BE2C (cell line): ENCODE measurements at regions not wholly inside any gene's neighbourhood (a gene's known extent, or its start where the extent isn't known, plus 50 kb on each side); places are given as distances from the start of the nearest gene placed in this dataset.

Source experiments
- DNase-seq: peaks from one replicate; pipeline ENCODE4 v3.0.0-alpha.2; 2020
- H3K27me3 ChIP-seq: fragments of 250-450 bp; sonication (Bioruptor Pico); 2 replicates; pipeline ENCODE4 v1.5.1; 2020; ENCODE audit warnings: mild to moderate bottlenecking
- H3K36me3 ChIP-seq: fragments of 250-450 bp; sonication (Bioruptor Pico); 2 replicates; pipeline ENCODE4 v1.5.1; 2020; ENCODE audit warnings: mild to moderate bottlenecking
- H3K4me1 ChIP-seq: fragments of 250-450 bp; sonication (Bioruptor Pico); 2 replicates; pipeline ENCODE4 v1.5.1; 2020
- H3K4me3 ChIP-seq: 2 replicates; pipeline ENCODE4 v1.5.1; 2011; ENCODE audit warnings: low read depth, low read length
- H3K9me3 ChIP-seq: fragments of 250-450 bp; sonication (Bioruptor Pico); 2 replicates; pipeline ENCODE4 v1.5.1; 2020
- TF ChIP-seq, protein P1 (sequence below): IDR thresholded peaks from 2 replicates; pipeline ENCODE4 v1.5.1; 2012; ENCODE audit warnings: mild to moderate bottlenecking, low read depth, low read length

DNA sequence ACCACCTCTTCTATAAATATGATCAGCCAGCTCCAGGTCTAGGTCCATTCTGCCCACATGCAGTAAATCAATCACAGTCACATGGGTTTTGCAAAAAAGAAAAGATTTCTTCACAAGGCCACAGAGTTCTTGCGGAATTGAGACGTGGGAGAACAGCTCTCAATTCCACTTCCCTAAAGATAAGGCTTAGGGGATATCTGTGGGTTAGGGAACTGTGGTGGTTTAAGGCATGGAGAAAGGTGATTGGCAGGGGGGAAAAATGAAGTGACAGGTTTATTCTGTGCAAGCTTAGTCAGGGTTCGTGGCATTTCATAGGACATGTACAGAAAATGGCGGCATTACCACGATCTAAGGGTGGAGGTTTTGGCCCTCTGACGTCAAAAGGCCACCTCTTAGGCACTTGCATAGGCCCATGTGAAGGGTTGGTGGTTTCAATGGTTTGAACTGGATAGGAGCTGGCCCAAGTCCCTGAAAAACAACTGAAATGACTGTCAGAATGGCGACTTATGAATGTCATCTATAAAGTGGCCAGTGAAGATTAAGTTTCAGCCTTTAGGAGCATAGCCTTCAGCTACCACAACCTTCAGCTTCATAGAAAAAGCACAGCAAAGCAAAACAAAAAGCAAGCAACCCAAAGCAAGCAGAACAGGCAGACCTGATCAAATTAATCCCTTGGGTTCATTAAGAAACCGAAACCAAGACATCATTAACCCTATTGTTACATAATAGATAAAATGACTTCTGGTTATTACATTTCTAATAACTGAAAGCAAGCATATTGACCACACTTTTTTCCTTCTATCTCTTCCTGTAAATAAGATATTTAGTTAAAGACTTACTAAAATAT lies 289.8 kb upstream of the SFRP2 start:
- no peaks in the 10 kb centered on the region for H3K4me1 ChIP-seq
- no peaks in the 10 kb centered on the region for H3K27me3 ChIP-seq
- H3K4me3 ChIP-seq = no peak overlapping the region
- TF ChIP-seq, protein P1, sequence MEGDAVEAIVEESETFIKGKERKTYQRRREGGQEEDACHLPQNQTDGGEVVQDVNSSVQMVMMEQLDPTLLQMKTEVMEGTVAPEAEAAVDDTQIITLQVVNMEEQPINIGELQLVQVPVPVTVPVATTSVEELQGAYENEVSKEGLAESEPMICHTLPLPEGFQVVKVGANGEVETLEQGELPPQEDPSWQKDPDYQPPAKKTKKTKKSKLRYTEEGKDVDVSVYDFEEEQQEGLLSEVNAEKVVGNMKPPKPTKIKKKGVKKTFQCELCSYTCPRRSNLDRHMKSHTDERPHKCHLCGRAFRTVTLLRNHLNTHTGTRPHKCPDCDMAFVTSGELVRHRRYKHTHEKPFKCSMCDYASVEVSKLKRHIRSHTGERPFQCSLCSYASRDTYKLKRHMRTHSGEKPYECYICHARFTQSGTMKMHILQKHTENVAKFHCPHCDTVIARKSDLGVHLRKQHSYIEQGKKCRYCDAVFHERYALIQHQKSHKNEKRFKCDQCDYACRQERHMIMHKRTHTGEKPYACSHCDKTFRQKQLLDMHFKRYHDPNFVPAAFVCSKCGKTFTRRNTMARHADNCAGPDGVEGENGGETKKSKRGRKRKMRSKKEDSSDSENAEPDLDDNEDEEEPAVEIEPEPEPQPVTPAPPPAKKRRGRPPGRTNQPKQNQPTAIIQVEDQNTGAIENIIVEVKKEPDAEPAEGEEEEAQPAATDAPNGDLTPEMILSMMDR = no peak
- no peaks in the 10 kb centered on the region; the same call in 1 of the 2 replicates for H3K9me3 ChIP-seq
- DNase-seq = no peak
- H3K36me3 ChIP-seq = no peaks in the 10 kb centered on the region

DNA sequence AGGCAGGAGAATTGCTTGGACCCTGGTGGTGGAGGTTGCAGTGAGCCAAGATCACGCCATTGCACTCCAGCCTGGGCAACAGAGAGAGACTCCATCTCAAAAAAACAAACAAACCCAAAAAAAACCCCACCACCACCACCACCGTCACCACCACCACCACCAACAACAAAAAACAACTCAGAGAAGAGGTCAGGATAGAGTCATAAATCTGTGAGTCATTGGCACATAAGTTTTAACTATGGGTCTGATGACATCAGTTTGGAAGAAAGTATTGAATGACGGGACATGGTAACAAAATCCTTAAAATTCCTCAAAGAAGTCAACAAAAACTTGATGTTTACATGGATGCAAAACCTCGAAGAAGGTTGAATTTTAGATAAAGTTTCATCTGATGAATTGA lies 288.0 kb upstream of the SFRP2 start:
- Histone ChIP-seq H3K27me3 (no peaks in the 10 kb centered on the region), H3K4me3 (no peak overlapping the region), H3K9me3 (no peaks in the 10 kb centered on the region; the same call in 1 of the 2 replicates), H3K36me3 (no peaks in the 10 kb centered on the region), H3K4me1 (no peaks in the 10 kb centered on the region)
- TF ChIP-seq, protein P1 = no peak
- no peak for DNase-seq

- Histone ChIP-seq H3K9me3 (no peaks in the 10 kb centered on the region), H3K4me1 (no peaks in the 10 kb centered on the region), H3K27me3 (no peaks in the 10 kb centered on the region), H3K4me3 (no peak overlapping the region), H3K36me3 (no peaks in the 10 kb centered on the region)
- no peak for DNase-seq
- TF ChIP-seq, protein P1 = no peak
Observed at GRCh38 chr4:154073107-154073822, 284.4 kb upstream of the SFRP2 start.

- H3K36me3 ChIP-seq = no peaks in the 10 kb centered on the region
- H3K4me3 ChIP-seq = no peak overlapping the region
- no peak for DNase-seq
- no peaks in the 10 kb centered on the region for H3K27me3 ChIP-seq
- no peaks in the 10 kb centered on the region for H3K9me3 ChIP-seq
- H3K4me1 ChIP-seq = no peaks in the 10 kb centered on the region
- TF ChIP-seq, protein P1 = no peak
Observed at GRCh38 chr4:154067786-154068185, 278.9 kb upstream of the SFRP2 start.

DNA sequence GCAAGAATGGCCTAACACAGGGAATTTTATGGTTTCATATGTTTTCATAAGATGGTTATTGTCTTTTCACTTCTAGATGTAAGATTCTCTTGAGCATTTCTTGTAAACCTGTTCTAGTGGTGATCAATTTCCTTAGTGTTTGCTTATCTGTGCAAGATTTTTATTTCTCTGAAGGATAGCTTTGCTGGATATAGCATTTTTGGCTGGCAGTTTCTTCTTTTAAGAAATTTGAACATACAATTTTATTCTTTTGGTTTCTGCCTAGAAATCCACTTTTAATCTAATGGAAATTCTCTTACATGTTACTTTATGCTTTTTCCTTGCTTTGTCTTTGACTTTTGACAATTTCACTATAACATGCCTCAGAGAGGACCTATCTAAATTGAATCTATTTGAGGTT lies 276.5 kb upstream of the SFRP2 start:
- H3K36me3 ChIP-seq = no peaks in the 10 kb centered on the region
- TF ChIP-seq, protein P1 = no peak
- no peaks in the 10 kb centered on the region for H3K4me1 ChIP-seq
- no peak overlapping the region for H3K4me3 ChIP-seq
- no peaks in the 10 kb centered on the region for H3K27me3 ChIP-seq
- DNase-seq = no peak
- H3K9me3 ChIP-seq = no peaks in the 10 kb centered on the region

DNA sequence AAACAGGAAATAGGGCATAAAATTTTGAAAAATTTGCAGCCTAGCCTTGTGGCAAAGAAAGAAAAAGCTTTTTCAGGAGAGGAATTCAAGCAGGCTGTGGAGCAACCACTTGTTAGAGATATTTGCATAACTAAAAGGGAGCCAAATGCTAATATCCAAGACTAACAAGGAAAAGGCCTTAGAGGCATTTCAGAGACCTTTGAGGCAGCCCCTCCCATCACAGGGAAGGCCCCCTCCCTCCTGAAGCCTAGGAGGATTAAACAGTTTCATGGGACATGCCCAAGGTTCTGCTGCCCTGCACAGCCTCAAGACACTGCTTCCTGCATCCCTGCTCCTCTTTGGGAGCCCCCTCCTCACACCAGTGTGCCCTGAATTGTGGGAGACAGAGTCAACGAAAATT lies 275.4 kb upstream of the SFRP2 start:
- TF ChIP-seq, protein P1 = no peak
- H3K9me3 ChIP-seq = no peaks in the 10 kb centered on the region
- H3K4me3 ChIP-seq = no peak overlapping the region
- no peaks in the 10 kb centered on the region for H3K27me3 ChIP-seq
- H3K36me3 ChIP-seq = no peaks in the 10 kb centered on the region
- DNase-seq = no peak
- no peaks in the 10 kb centered on the region for H3K4me1 ChIP-seq
